ENCODE measurements at regions not wholly inside any gene's neighbourhood (a gene's known extent, or its start where the extent isn't known, plus 50 kb on each side); places are given as distances from the start of the nearest gene placed in this dataset.

DNA sequence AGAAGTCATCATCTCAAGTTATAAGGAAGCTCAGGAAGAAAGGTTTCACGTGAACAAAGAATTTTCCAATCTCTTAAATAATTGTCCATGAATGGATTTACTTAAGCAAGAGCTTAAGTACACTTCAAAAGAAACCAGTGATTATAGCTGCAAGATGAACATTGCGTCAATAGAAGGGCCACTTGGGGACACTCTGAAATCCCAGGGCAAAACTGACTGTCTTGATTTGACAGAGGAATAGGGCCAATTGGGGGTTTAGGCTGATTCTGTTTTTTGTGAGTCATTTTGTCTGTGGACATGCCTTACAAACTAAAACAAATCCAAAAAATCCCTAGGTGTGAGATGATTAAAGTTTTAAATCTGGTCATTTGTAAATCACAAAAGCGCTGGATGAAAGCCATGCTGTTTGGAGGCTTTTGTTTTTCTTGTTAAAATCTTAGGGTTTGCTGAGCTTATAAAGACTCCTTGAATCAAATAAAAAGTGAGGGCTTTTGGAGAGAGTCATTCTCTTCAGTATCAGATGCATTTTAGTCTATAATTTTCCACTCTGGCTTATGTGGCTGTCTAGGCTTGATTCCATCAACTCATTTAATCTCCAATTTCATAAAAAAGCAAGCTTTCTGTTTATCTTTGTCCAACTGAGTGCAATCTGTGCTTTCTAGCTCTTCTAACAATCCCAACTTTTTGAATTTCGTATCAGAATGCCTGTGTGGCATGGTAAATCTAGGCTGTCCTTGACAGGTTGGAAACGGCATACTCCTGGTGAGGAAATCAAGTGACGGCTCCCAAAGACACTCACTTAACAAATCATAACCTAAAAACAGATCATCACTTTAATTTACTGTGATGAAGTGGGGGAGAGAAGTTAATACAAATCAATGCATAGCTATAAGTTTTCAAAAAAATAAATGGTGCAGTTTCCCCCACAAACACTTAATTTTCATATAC lies 98.2 kb upstream of the SOX9 start:
- H3K79me2 ChIP-seq (ENCODE audit: insufficient read depth, low read length): no peaks in the 10 kb centered on the region
- no peak overlapping the region for H3K4me3 ChIP-seq (ENCODE audit: low read length, poor library complexity, severe bottlenecking)
- no peaks in the 10 kb centered on the region for H3K27me3 ChIP-seq (ENCODE audit: insufficient read depth, low read length, poor library complexity, severe bottlenecking)
- TF ChIP-seq, protein P1, sequence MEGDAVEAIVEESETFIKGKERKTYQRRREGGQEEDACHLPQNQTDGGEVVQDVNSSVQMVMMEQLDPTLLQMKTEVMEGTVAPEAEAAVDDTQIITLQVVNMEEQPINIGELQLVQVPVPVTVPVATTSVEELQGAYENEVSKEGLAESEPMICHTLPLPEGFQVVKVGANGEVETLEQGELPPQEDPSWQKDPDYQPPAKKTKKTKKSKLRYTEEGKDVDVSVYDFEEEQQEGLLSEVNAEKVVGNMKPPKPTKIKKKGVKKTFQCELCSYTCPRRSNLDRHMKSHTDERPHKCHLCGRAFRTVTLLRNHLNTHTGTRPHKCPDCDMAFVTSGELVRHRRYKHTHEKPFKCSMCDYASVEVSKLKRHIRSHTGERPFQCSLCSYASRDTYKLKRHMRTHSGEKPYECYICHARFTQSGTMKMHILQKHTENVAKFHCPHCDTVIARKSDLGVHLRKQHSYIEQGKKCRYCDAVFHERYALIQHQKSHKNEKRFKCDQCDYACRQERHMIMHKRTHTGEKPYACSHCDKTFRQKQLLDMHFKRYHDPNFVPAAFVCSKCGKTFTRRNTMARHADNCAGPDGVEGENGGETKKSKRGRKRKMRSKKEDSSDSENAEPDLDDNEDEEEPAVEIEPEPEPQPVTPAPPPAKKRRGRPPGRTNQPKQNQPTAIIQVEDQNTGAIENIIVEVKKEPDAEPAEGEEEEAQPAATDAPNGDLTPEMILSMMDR (conservative IDR thresholded peaks at IDR 0.05; ENCODE audit: low read length): no peak
- TF ChIP-seq EZH2phosphoT487 (IDR thresholded peaks at IDR 0.05; ENCODE audit: borderline replicate concordance): no peak
- no peaks in the 10 kb centered on the region for H4K20me1 ChIP-seq (ENCODE audit: insufficient read depth, low read length, poor library complexity, severe bottlenecking)
- no peak overlapping the region for H3K4me2 ChIP-seq (ENCODE audit: low read depth, low read length, poor library complexity, severe bottlenecking)
- H2AFZ ChIP-seq (ENCODE audit: low read length): no peak overlapping the region
- H3F3A ChIP-seq (ENCODE audit: low read depth): no peaks in the 10 kb centered on the region
- no peaks in the 10 kb centered on the region; the same call in 1 of the 2 replicates for H3K9me3 ChIP-seq (ENCODE audit: insufficient read depth, low read depth, low read length)
- no peaks in the 10 kb centered on the region for H3K4me1 ChIP-seq (ENCODE audit: insufficient read depth, low read length, poor library complexity, severe bottlenecking)
- H3K36me3 ChIP-seq (ENCODE audit: insufficient read depth, low read length): no peaks in the 10 kb centered on the region
- H3K9ac ChIP-seq (ENCODE audit: low read depth, low read length, poor library complexity, severe bottlenecking): no peak overlapping the region
- no peaks in the 10 kb centered on the region for H3K9me2 ChIP-seq (replicated peaks; ENCODE audit: low read depth, low read length)

DNA sequence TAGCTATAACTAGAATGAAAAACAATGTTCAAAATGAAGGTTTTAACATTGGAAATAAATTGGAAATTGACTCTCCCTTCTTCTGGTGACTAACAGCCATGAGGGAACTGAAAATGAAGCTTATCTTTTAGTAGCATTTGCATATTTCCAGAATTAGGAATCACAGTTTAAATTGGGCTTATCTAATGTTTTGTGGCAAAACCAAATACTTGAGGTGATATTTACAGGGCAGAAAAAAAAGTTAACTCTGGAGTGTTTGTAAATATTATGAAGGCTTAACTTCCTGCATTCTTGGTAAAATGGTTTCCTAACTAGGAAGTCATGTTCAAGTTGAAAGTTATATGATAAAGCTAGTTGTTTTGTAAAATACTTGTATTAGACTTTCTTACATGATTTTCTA lies 96.4 kb upstream of the SOX9 start:
- Histone ChIP-seq H3K36me3 (ENCODE audit: insufficient read depth, low read length) (no peaks in the 10 kb centered on the region), H2AFZ (ENCODE audit: low read length) (no peak overlapping the region), H3K9me3 (ENCODE audit: insufficient read depth, low read depth, low read length) (no peaks in the 10 kb centered on the region), H3K79me2 (ENCODE audit: insufficient read depth, low read length) (no peaks in the 10 kb centered on the region), H3K27me3 (ENCODE audit: insufficient read depth, low read length, poor library complexity, severe bottlenecking) (no peaks in the 10 kb centered on the region), H3F3A (ENCODE audit: low read depth) (no peaks in the 10 kb centered on the region), H3K9ac (ENCODE audit: low read depth, low read length, poor library complexity, severe bottlenecking) (no peak overlapping the region), H3K4me1 (ENCODE audit: insufficient read depth, low read length, poor library complexity, severe bottlenecking) (no peaks in the 10 kb centered on the region), H3K4me2 (ENCODE audit: low read depth, low read length, poor library complexity, severe bottlenecking) (no peak overlapping the region), H3K9me2 (replicated peaks; ENCODE audit: low read depth, low read length) (no peaks in the 10 kb centered on the region), H3K4me3 (ENCODE audit: low read length, poor library complexity, severe bottlenecking) (no peak overlapping the region), H4K20me1 (ENCODE audit: insufficient read depth, low read length, poor library complexity, severe bottlenecking) (no peaks in the 10 kb centered on the region)
- no peak for TF ChIP-seq EZH2phosphoT487 (IDR thresholded peaks at IDR 0.05; ENCODE audit: borderline replicate concordance)

DNA sequence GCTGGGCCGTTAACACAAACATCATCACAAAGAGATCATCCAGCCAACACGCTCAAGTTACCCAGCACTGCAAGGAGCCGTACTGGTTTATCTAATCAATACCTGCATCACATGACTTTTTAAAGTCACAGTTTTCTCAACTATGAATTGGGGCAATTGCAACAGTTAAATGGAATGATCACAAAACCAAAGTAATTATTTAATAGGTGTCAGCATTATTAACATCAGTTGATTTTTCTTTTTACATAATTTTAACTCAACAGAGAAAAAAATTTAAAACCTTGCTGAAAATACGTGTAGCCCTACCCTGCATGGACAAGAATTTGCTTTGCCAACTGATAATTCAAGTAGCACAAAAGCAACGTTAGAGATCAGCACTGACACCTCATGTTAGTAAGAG lies 95.7 kb upstream of the SOX9 start:
- Histone ChIP-seq H3K4me3 (ENCODE audit: low read length, poor library complexity, severe bottlenecking) (no peak overlapping the region), H3K4me1 (ENCODE audit: insufficient read depth, low read length, poor library complexity, severe bottlenecking) (no peaks in the 10 kb centered on the region), H4K20me1 (ENCODE audit: insufficient read depth, low read length, poor library complexity, severe bottlenecking) (no peaks in the 10 kb centered on the region), H3F3A (ENCODE audit: low read depth) (no peaks in the 10 kb centered on the region), H3K9me2 (replicated peaks; ENCODE audit: low read depth, low read length) (no peaks in the 10 kb centered on the region), H3K4me2 (ENCODE audit: low read depth, low read length, poor library complexity, severe bottlenecking) (no peak overlapping the region), H3K36me3 (ENCODE audit: insufficient read depth, low read length) (no peaks in the 10 kb centered on the region), H2AFZ (ENCODE audit: low read length) (no peak overlapping the region), H3K9me3 (ENCODE audit: insufficient read depth, low read depth, low read length) (no peaks in the 10 kb centered on the region), H3K27me3 (ENCODE audit: insufficient read depth, low read length, poor library complexity, severe bottlenecking) (no peaks in the 10 kb centered on the region), H3K9ac (ENCODE audit: low read depth, low read length, poor library complexity, severe bottlenecking) (no peak overlapping the region), H3K79me2 (ENCODE audit: insufficient read depth, low read length) (no peaks in the 10 kb centered on the region)
- no peak for TF ChIP-seq EZH2phosphoT487 (IDR thresholded peaks at IDR 0.05; ENCODE audit: borderline replicate concordance)
- TF ChIP-seq, protein P1 (conservative IDR thresholded peaks at IDR 0.05; ENCODE audit: low read length): no peak

Data from Loucy (cell line).